ENCODE measurements at regions not wholly inside any gene's neighbourhood (a gene's known extent, or its start where the extent isn't known, plus 50 kb on each side); places are given as distances from the start of the nearest gene placed in this dataset.

DNA sequence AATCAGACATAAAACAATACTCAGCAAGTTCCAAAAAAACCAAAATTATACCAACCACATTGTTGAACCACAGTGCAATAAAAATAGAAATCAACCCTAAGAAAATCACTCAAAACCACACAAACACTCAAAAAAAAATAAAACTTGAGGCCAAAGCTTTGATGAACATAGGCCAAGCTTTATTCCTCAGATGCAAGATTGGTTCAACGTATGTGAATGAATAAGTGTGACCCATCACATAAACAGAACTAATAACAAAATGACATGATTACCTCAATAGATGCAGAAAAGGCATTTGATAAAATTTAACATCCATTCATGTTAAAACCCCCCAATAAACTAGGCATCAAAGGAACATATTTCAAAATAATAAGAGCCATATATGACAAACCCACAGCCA lies 506.1 kb upstream of the FZD8 start:
- H3K36me3 Mint-ChIP-seq (ENCODE audit: low read depth): peaks cover 4% of the 10 kb centered on the region
- H3K27ac Mint-ChIP-seq (ENCODE audit: unreplicated experiment): no peak overlapping the region
- no peak overlapping the region for H3K4me3 Mint-ChIP-seq (ENCODE audit: unreplicated experiment)
- TF ChIP-seq, protein P1, sequence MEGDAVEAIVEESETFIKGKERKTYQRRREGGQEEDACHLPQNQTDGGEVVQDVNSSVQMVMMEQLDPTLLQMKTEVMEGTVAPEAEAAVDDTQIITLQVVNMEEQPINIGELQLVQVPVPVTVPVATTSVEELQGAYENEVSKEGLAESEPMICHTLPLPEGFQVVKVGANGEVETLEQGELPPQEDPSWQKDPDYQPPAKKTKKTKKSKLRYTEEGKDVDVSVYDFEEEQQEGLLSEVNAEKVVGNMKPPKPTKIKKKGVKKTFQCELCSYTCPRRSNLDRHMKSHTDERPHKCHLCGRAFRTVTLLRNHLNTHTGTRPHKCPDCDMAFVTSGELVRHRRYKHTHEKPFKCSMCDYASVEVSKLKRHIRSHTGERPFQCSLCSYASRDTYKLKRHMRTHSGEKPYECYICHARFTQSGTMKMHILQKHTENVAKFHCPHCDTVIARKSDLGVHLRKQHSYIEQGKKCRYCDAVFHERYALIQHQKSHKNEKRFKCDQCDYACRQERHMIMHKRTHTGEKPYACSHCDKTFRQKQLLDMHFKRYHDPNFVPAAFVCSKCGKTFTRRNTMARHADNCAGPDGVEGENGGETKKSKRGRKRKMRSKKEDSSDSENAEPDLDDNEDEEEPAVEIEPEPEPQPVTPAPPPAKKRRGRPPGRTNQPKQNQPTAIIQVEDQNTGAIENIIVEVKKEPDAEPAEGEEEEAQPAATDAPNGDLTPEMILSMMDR (IDR thresholded peaks at IDR 0.05): no peak
- DNase-seq (ENCODE audit: low spot score): no peak
- H3K4me1 Mint-ChIP-seq (ENCODE audit: low read depth): no peaks in the 10 kb centered on the region
- no peaks in the 10 kb centered on the region for H3K27me3 Mint-ChIP-seq (ENCODE audit: low read depth)
- H3K9me3 Mint-ChIP-seq (ENCODE audit: low read depth): peaks cover 21% of the 10 kb centered on the region

DNA sequence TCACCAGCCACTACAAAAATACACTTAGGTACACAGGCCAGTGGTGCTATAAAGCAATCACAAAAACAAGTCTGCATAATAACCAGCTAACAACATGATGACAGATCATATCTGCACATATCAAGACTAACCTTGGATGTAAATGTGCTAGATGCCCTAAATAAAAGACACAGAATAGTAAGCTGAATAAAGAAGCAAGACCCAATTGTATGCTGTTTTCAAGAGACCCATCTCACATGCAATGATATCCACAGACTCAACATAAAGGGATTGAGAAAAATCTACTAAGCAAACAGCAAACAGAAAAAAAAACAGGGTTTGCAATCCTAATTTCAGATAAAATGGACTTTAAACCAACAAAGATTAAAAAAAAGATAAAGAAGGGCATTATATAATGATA lies 505.4 kb upstream of the FZD8 start:
- no peak for DNase-seq (ENCODE audit: low spot score)
- Mint-ChIP-seq H3K9me3 (ENCODE audit: low read depth) (peaks cover 21% of the 10 kb centered on the region), H3K27me3 (ENCODE audit: low read depth) (no peaks in the 10 kb centered on the region), H3K27ac (ENCODE audit: unreplicated experiment) (no peak overlapping the region), H3K4me3 (ENCODE audit: unreplicated experiment) (no peak overlapping the region), H3K36me3 (ENCODE audit: low read depth) (peaks cover 4% of the 10 kb centered on the region), H3K4me1 (ENCODE audit: low read depth) (peaks cover 6% of the 10 kb centered on the region)
- TF ChIP-seq, protein P1 (IDR thresholded peaks at IDR 0.05): no peak

DNA sequence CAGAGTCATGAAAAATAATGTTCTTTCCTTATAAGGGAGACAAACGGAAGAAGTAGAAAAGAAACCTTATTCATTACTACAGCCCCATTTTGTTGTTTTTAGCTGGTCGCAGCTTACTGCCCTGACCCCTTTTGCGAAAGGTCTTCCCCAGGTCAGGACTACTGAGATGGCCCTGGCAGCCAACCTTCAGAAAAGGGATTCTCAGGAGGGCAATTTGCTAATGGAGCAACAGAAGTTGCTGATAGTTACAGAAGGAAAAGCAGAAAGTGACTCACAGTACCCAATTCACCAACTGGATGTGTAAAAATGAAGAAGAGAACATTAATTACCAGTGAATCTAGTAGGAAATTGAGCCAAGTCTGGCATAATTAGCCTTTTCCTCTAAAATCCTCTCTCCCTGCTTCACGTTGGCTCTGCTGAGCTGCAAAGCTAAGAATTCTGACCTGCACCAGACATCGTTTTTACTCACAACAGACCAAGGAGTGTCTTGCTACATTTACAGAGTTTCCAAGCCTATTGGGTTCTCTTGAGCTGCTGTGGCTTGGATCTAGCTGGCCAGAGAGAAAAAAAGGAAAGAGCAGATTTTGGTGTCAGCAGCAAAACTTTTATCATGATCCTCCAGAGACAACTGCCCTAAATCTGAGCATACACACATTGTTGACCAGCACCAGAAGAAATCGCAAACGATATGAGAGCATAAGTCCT lies 499.9 kb upstream of the FZD8 start:
- peak overlapping the region; percentile 28 for H3K27ac Mint-ChIP-seq (ENCODE audit: unreplicated experiment)
- DNase-seq (ENCODE audit: low spot score): no peak
- H3K36me3 Mint-ChIP-seq (ENCODE audit: low read depth): no peaks in the 10 kb centered on the region
- H3K27me3 Mint-ChIP-seq (ENCODE audit: low read depth): no peaks in the 10 kb centered on the region
- TF ChIP-seq, protein P1 (IDR thresholded peaks at IDR 0.05): no peak
- no peak overlapping the region for H3K4me3 Mint-ChIP-seq (ENCODE audit: unreplicated experiment)
- H3K9me3 Mint-ChIP-seq (ENCODE audit: low read depth): peaks cover 17% of the 10 kb centered on the region
- H3K4me1 Mint-ChIP-seq (ENCODE audit: low read depth): peaks cover 17% of the 10 kb centered on the region

DNA sequence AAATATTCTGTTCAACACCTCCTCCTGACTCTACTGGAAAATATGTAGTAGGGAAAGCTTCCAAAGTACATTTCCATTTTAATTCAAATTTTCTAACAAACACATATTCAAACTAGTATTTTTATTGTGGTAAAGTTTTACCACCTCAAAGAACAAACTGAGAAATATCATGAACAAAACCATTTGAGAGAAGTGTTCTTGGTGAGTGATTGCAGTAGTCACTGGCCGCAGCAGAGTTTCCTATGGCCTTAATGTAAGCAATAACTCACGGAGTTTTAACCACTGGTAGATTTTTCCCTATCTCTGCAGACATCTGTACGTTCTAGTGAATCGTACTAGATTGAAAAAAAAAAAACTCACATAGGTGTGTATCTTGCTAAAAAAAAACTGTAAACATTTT lies 487.0 kb upstream of the FZD8 start:
- no peak for DNase-seq (ENCODE audit: low spot score)
- no peaks in the 10 kb centered on the region for H3K36me3 Mint-ChIP-seq (ENCODE audit: low read depth)
- H3K4me3 Mint-ChIP-seq (ENCODE audit: unreplicated experiment): no peak overlapping the region
- H3K27me3 Mint-ChIP-seq (ENCODE audit: low read depth): no peaks in the 10 kb centered on the region
- TF ChIP-seq, protein P1 (IDR thresholded peaks at IDR 0.05): no peak
- H3K9me3 Mint-ChIP-seq (ENCODE audit: low read depth): peaks cover 3% of the 10 kb centered on the region
- no peak overlapping the region for H3K27ac Mint-ChIP-seq (ENCODE audit: unreplicated experiment)
- H3K4me1 Mint-ChIP-seq (ENCODE audit: low read depth): peaks cover 4% of the 10 kb centered on the region

DNA sequence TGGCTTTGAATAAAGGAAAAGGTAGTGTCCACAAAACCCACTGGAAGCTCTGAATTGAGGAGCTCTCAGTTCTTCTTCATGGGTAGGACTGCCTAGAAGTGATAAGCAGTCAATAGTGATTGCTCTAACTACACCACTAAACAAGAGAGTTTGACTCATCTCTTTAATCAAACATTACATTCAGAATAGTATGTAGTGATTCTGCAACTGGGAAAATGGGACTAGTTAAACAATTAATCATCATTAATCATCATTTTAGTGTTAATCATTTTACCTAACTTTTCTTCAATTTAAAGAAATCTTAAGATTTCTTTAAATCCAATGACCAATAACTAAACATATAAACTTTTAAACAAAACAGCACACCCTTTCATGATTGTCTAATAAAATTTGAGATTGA lies 484.0 kb upstream of the FZD8 start:
- TF ChIP-seq, protein P1 (IDR thresholded peaks at IDR 0.05): no peak
- Mint-ChIP-seq H3K4me3 (ENCODE audit: unreplicated experiment) (no peak overlapping the region), H3K9me3 (ENCODE audit: low read depth) (peaks cover 7% of the 10 kb centered on the region), H3K4me1 (ENCODE audit: low read depth) (peaks cover 4% of the 10 kb centered on the region), H3K27ac (ENCODE audit: unreplicated experiment) (no peak overlapping the region), H3K27me3 (ENCODE audit: low read depth) (no peaks in the 10 kb centered on the region), H3K36me3 (ENCODE audit: low read depth) (no peaks in the 10 kb centered on the region)
- no peak for DNase-seq (ENCODE audit: low spot score)

Measured in chondrocyte (in vitro differentiated cells).